D721Med (cell line): ENCODE measurements at regions not wholly inside any gene's neighbourhood (a gene's known extent, or its start where the extent isn't known, plus 50 kb on each side); places are given as distances from the start of the nearest gene placed in this dataset.
A peak's percentile ranks its signal among the peaks of the same experiment; 100 is the strongest.

Source experiments
- DNase-seq: peaks from one replicate; pipeline ENCODE4 v3.0.0; 2011; ENCODE audit warnings: low spot score; ENCODE audit not compliant: insufficient read length
- FAIRE-seq: peaks from 2 replicates; lab custom pipeline; 2011; peaks lifted over from hg19 to GRCh38; lab: Jason Lieb, UNC
- CTCF ChIP-seq: IDR thresholded peaks from 2 replicates; pipeline ENCODE4 v1.5.1; 2012; ENCODE audit warnings: mild to moderate bottlenecking, control low read depth; ENCODE audit not compliant: insufficient read depth; ENCODE audit errors: missing control alignments

- TF ChIP-seq CTCF: no peak
- DNase-seq (no peak), FAIRE-seq (no peak)
Observed at GRCh38 chr18:66126266-66126665, 375.5 kb downstream of the CDH7 start.

- peak; percentile 7 for TF ChIP-seq CTCF
- DNase-seq (no peak), FAIRE-seq (peak; percentile 100)
Observed at GRCh38 chr18:66124394-66124793, 373.6 kb downstream of the CDH7 start.

- DNase-seq (no peak), FAIRE-seq (no peak)
- TF ChIP-seq CTCF: no peak
Observed at GRCh38 chr18:66119347-66119746, 368.5 kb downstream of the CDH7 start.

GRCh38 chr18:66111018-66111417 lies 360.2 kb downstream of the CDH7 start:
- DNase-seq (no peak), FAIRE-seq (no peak)

GRCh38 chr18:66110607-66111006 lies 359.8 kb downstream of the CDH7 start:
- FAIRE-seq (no peak), DNase-seq (no peak)
- TF ChIP-seq CTCF: no peak

More at GRCh38 chr18:66111018-66111417, 360.2 kb downstream of the CDH7 start:
- TF ChIP-seq CTCF: no peak

- no peak for TF ChIP-seq CTCF
- no peak for DNase-seq
- FAIRE-seq: no peak
Observed at GRCh38 chr18:66109981-66110380, 359.2 kb downstream of the CDH7 start.

GRCh38 chr18:66107546-66107945 lies 356.7 kb downstream of the CDH7 start:
- TF ChIP-seq CTCF: no peak
- FAIRE-seq (peak; percentile 98), DNase-seq (no peak)
